RWPE2 (cell line): ENCODE measurements at regions not wholly inside any gene's neighbourhood (a gene's known extent, or its start where the extent isn't known, plus 50 kb on each side); places are given as distances from the start of the nearest gene placed in this dataset.

Source experiments
- ATAC-seq: fragments of 200-7000 bp; cut with Tn5 transposase; 3 replicates; pipeline ENCODE4 v1.9.1; 2021; ENCODE audit warnings: low read depth
- DNase-seq: peaks from one replicate; pipeline ENCODE4 v3.0.0-alpha.2; 2020; ENCODE audit warnings: low spot score
- H3K27ac ChIP-seq: fragments of 450-650 bp; 2 replicates; pipeline ENCODE4 v1.5.1; 2017; ENCODE audit warnings: mild to moderate bottlenecking; ENCODE audit not compliant: poor library complexity, severe bottlenecking
- H3K27me3 ChIP-seq: fragments of 250-450 bp; sonication (Bioruptor Pico); 2 replicates; pipeline ENCODE4 v1.5.1; 2021; ENCODE audit warnings: mild to moderate bottlenecking, moderate library complexity; ENCODE audit not compliant: insufficient read depth, poor library complexity, severe bottlenecking
- H3K36me3 ChIP-seq: fragments of 250-450 bp; sonication (Bioruptor Pico); 2 replicates; pipeline ENCODE4 v1.5.1; 2020; ENCODE audit warnings: low read depth, mild to moderate bottlenecking, moderate library complexity
- H3K4me1 ChIP-seq: fragments of 250-450 bp; sonication (Bioruptor Pico); 2 replicates; pipeline ENCODE4 v1.5.1; 2021; ENCODE audit warnings: mild to moderate bottlenecking, moderate library complexity; ENCODE audit not compliant: insufficient read depth, poor library complexity, severe bottlenecking
- H3K4me3 ChIP-seq: fragments of 250-450 bp; sonication (Bioruptor Pico); 2 replicates; pipeline ENCODE4 v1.5.1; 2021; ENCODE audit warnings: mild to moderate bottlenecking, moderate library complexity; ENCODE audit not compliant: severe bottlenecking
- H3K9me3 ChIP-seq: fragments of 250-450 bp; sonication (Bioruptor Pico); 2 replicates; pipeline ENCODE4 v1.5.1; 2021; ENCODE audit warnings: mild to moderate bottlenecking, moderate library complexity; ENCODE audit not compliant: severe bottlenecking
- TF ChIP-seq, protein P1 (sequence below): fragments of 450-650 bp; IDR thresholded peaks from one replicate; pipeline ENCODE4 v1.5.1; 2017; ENCODE audit warnings: mild to moderate bottlenecking, moderate library complexity; ENCODE audit not compliant: poor library complexity, severe bottlenecking

DNA sequence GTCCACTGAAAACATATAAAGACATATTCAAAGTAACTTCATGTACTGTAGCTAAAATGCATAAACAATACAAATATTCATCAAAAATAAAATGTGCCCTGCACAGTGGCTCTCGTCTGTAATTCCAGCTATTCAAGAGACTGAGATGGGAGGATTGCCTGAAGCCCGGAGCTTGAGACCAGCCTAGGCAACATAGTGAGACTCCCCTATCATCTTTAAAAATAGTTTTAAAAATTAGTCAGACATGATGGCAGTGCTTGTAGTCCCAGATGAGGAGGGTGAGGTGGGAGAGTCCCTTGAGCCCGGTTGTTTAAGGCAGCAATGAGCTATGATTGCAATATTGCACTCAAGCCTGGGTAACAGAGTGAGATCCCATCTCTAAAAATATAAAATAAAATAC, 534.1 kb downstream of the ANXA1 start:
- TF ChIP-seq, protein P1, sequence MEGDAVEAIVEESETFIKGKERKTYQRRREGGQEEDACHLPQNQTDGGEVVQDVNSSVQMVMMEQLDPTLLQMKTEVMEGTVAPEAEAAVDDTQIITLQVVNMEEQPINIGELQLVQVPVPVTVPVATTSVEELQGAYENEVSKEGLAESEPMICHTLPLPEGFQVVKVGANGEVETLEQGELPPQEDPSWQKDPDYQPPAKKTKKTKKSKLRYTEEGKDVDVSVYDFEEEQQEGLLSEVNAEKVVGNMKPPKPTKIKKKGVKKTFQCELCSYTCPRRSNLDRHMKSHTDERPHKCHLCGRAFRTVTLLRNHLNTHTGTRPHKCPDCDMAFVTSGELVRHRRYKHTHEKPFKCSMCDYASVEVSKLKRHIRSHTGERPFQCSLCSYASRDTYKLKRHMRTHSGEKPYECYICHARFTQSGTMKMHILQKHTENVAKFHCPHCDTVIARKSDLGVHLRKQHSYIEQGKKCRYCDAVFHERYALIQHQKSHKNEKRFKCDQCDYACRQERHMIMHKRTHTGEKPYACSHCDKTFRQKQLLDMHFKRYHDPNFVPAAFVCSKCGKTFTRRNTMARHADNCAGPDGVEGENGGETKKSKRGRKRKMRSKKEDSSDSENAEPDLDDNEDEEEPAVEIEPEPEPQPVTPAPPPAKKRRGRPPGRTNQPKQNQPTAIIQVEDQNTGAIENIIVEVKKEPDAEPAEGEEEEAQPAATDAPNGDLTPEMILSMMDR: no peak
- H3K36me3 ChIP-seq: no peaks in the 10 kb centered on the region
- H3K27ac ChIP-seq: peak overlapping the region; percentile 73
- H3K4me3 ChIP-seq: no peak overlapping the region
- DNase-seq (no peak), ATAC-seq (no peak)
- peaks cover 7% of the 10 kb centered on the region for H3K4me1 ChIP-seq
- no peaks in the 10 kb centered on the region for H3K27me3 ChIP-seq
- no peaks in the 10 kb centered on the region for H3K9me3 ChIP-seq

DNA sequence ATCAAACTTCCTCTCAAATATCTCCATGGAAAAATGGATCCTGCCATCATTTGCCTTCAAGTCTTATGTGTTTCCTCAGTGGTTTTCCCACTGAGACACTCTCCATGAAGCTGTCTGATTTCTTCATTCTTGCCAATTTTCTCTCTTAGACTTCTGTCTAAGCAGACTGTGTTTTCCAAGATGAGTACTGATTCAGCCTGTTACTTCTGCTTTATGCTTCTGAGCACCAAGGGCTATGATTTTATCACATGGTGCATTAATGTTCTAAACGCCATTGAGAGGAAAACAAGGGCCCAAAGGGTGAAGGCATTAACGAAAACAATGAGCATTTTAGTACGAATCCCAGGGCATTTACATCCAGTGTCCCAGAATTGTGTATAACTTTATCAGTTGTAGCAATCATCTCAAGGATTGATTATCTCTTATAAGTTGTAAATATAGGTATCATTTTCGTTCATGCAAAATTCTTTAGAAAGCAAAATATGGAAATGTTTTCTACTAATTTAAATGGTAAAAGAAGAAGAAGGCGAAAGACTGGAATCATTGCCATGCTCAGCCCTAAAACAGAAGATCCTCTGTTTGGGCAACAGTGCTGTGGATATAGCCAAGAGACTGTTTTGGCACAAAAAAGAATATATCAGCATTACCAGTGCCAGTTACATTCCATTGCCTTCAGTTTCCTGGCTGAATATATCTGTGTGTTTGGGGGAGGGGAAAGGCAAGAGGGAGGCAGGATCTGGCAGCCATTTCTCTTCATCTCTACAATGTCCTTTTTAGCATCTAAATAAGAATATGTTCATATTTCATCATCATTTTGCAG, 537.6 kb downstream of the ANXA1 start:
- TF ChIP-seq, protein P1: no peak
- ATAC-seq (no peak), DNase-seq (no peak)
- Histone ChIP-seq H3K9me3 (no peaks in the 10 kb centered on the region), H3K4me3 (no peak overlapping the region), H3K27ac (no peak overlapping the region), H3K4me1 (peaks cover 3% of the 10 kb centered on the region), H3K27me3 (no peaks in the 10 kb centered on the region), H3K36me3 (no peaks in the 10 kb centered on the region)

DNA sequence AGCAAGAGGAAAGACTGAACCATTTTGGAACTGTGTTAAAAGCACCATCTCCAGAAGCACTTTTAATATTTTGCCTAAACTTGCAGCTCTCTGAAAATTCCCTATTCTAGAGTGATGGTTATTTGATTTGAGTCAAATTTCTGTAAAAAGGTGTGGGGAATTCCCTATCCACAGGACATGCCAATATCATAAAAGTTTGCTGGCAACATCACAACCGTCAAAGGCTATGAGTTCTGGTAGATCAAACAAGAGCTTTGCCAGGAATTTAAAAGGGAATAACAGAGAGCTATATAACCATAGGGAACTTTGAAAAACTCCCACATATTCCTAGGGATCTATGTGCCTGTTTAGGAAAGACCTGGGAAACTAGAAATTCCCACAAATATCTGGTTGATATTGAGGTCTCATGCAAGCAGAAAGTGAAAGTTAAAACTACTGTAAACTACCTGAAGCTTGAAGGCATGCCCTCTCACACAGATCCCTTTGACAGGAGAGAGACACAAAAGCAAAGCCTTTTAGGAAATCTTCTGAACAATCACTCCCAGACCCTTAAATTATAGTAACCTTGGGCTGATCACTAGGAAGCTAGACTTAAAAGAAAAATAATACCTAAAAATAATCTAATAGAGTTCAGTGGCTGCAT, 549.9 kb downstream of the ANXA1 start:
- Histone ChIP-seq H3K27me3 (no peaks in the 10 kb centered on the region), H3K36me3 (no peaks in the 10 kb centered on the region), H3K27ac (no peak overlapping the region), H3K4me1 (no peaks in the 10 kb centered on the region), H3K9me3 (peaks cover 5% of the 10 kb centered on the region), H3K4me3 (no peak overlapping the region)
- DNase-seq: no peak
- no peak for ATAC-seq
- TF ChIP-seq, protein P1: no peak

DNA sequence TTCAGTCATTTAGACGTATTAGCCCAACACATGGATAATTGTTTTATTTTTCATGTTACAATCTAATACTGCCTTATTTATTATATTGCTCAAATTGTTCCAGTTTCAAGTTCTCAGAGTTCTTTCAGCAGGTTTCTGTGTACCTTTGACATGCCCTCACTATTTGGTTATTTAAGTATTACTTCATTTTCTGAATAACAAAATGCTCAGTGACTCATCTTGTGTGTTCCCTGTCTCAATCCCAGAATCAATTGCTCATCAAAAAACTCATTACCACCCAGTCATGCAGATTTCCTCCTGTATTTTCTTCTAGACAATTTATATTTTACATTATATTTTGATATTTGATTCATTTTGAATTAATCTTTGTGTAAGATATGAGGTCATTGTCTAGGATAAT, 562.6 kb downstream of the ANXA1 start:
- TF ChIP-seq, protein P1: no peak
- Histone ChIP-seq H3K9me3 (no peaks in the 10 kb centered on the region), H3K4me3 (no peak overlapping the region), H3K27ac (peak overlapping the region; percentile 36), H3K36me3 (no peaks in the 10 kb centered on the region), H3K4me1 (peaks cover 15% of the 10 kb centered on the region), H3K27me3 (no peaks in the 10 kb centered on the region)
- no peak for DNase-seq
- ATAC-seq: peak; percentile 92

DNA sequence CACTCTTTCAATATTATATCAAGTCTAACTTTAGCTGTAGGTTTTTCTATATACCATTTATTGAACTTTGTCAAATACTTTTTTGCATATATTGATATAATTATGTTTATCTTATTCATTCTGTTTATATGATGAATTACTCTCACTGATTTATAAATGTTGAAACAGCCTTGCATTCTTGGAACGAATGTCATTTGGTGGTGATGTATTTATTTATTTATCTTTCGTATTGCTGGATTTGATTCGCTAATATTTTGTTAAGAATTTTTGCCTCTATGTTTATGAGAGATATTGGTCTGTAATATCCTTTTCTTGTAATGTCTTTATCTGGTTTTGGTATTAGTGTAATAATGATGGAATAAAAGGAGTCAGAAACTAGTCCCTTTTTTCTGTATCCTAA, 563.9 kb downstream of the ANXA1 start:
- H3K27ac ChIP-seq: no peak overlapping the region
- H3K4me3 ChIP-seq: no peak overlapping the region
- peaks cover 25% of the 10 kb centered on the region for H3K4me1 ChIP-seq
- no peaks in the 10 kb centered on the region for H3K36me3 ChIP-seq
- TF ChIP-seq, protein P1: no peak
- DNase-seq (no peak), ATAC-seq (no peak)
- H3K27me3 ChIP-seq: no peaks in the 10 kb centered on the region
- H3K9me3 ChIP-seq: no peaks in the 10 kb centered on the region
